ENCODE measurements at regions not wholly inside any gene's neighbourhood (a gene's known extent, or its start where the extent isn't known, plus 50 kb on each side); places are given as distances from the start of the nearest gene placed in this dataset.

- Mint-ChIP-seq H3K9me3 (peaks cover 13% of the 10 kb centered on the region), H3K4me3 (no peak overlapping the region), H3K27ac (no peak overlapping the region), H3K27me3 (ENCODE audit: low read depth) (no peaks in the 10 kb centered on the region; the same call in 1 of the 2 replicates), H3K36me3 (no peaks in the 10 kb centered on the region), H3K4me1 (no peaks in the 10 kb centered on the region)
- ATAC-seq, result no peak
- TF ChIP-seq ZNF416 (CRISPR knock-in tag; IDR thresholded peaks at IDR 0.05) (no peak), E2F4 (CRISPR knock-in tag; IDR thresholded peaks at IDR 0.05; ENCODE audit: borderline replicate concordance, low read depth) (no peak), IRF1 (CRISPR knock-in tag; IDR thresholded peaks at IDR 0.05) (no peak), ZSCAN18 (CRISPR knock-in tag; IDR thresholded peaks at IDR 0.05) (no peak), CBFB (CRISPR knock-in tag; IDR thresholded peaks at IDR 0.05; ENCODE audit: low read depth) (no peak), GTF2I (CRISPR knock-in tag; conservative IDR thresholded peaks at IDR 0.05) (no peak), SMAD3 (CRISPR knock-in tag; IDR thresholded peaks at IDR 0.05; ENCODE audit: borderline replicate concordance) (no peak), USF2 (CRISPR knock-in tag; IDR thresholded peaks at IDR 0.05) (no peak), ZNF423 (CRISPR knock-in tag; IDR thresholded peaks at IDR 0.05) (no peak), STAT6 (CRISPR knock-in tag; conservative IDR thresholded peaks at IDR 0.05; ENCODE audit: low read depth) (no peak), ZBTB21 (CRISPR knock-in tag; IDR thresholded peaks at IDR 0.05; ENCODE audit: borderline replicate concordance) (no peak), SP1 (CRISPR knock-in tag; conservative IDR thresholded peaks at IDR 0.05) (no peak), NFATC4 (CRISPR knock-in tag; IDR thresholded peaks at IDR 0.05) (no peak), ZNF671 (CRISPR knock-in tag; IDR thresholded peaks at IDR 0.05) (no peak), ZNF263 (CRISPR knock-in tag; IDR thresholded peaks at IDR 0.05; ENCODE audit: low read depth) (no peak), CREM (CRISPR knock-in tag; IDR thresholded peaks at IDR 0.05) (no peak)
- POLR2A ChIA-PET, result no interaction called here
- no peak for DNase-seq (ENCODE audit: low spot score)
- CTCF ChIA-PET, result no interaction called here
These were observed 310.7 kb downstream of the ZNF326 start for GRCh38 chr1:90305577-90305976.

- H3K27me3 Mint-ChIP-seq (ENCODE audit: low read depth), result no peaks in the 10 kb centered on the region
- peaks cover 4% of the 10 kb centered on the region; the same call in 1 of the 2 replicates for H3K4me1 Mint-ChIP-seq
- ATAC-seq (no peak), DNase-seq (ENCODE audit: low spot score) (no peak)
- H3K27ac Mint-ChIP-seq, result no peak overlapping the region
- ChIA-PET CTCF (no interaction called here), POLR2A (no interaction called here)
- H3K4me3 Mint-ChIP-seq, result no peak overlapping the region
- peaks cover 4% of the 10 kb centered on the region; the same call in 1 of the 2 replicates for H3K9me3 Mint-ChIP-seq
- H3K36me3 Mint-ChIP-seq, result no peaks in the 10 kb centered on the region
- TF ChIP-seq TCF7 (CRISPR knock-in tag; IDR thresholded peaks at IDR 0.05; ENCODE audit: low read depth) (no peak), SP1 (CRISPR knock-in tag; conservative IDR thresholded peaks at IDR 0.05) (no peak), E2F4 (CRISPR knock-in tag; IDR thresholded peaks at IDR 0.05; ENCODE audit: borderline replicate concordance, low read depth) (no peak), NR2C2 (CRISPR knock-in tag; IDR thresholded peaks at IDR 0.05) (no peak), ATF6 (CRISPR knock-in tag; IDR thresholded peaks at IDR 0.05) (no peak), E2F5 (CRISPR knock-in tag; IDR thresholded peaks at IDR 0.05) (no peak), SMAD3 (CRISPR knock-in tag; IDR thresholded peaks at IDR 0.05; ENCODE audit: borderline replicate concordance) (no peak)
These were observed 301.4 kb downstream of the ZNF326 start for GRCh38 chr1:90296327-90296726.

All from WTC11 (cell line).